HG03571 (cell line): ENCODE measurements at regions not wholly inside any gene's neighbourhood (a gene's known extent, or its start where the extent isn't known, plus 50 kb on each side); places are given as distances from the start of the nearest gene placed in this dataset.

Source experiments
- ATAC-seq: cut with Tn5 transposase; IDR thresholded peaks from one replicate; pipeline ENCODE4 v1.9.1; 2021; ENCODE audit not compliant: unreplicated experiment

- no peak for ATAC-seq
Observed at GRCh38 chr5:8611067-8611466, 742.1 kb downstream of the MTRR start.

- no peak for ATAC-seq
Observed at GRCh38 chr5:8613078-8613685, 744.2 kb downstream of the MTRR start.

GRCh38 chr5:8615142-8615858 lies 746.4 kb downstream of the MTRR start:
- ATAC-seq = no peak

- no peak for ATAC-seq
Observed at GRCh38 chr5:8628521-8628920, 759.6 kb downstream of the MTRR start.

GRCh38 chr5:8633259-8633658 lies 764.3 kb downstream of the MTRR start:
- ATAC-seq = no peak

GRCh38 chr5:8633696-8634095 lies 764.7 kb downstream of the MTRR start:
- no peak for ATAC-seq

GRCh38 chr5:8634219-8634618 lies 765.3 kb downstream of the MTRR start:
- ATAC-seq = no peak

- no peak for ATAC-seq
Observed at GRCh38 chr5:8641786-8642505, 773.0 kb downstream of the MTRR start.

- no peak for ATAC-seq
Observed at GRCh38 chr5:8644377-8644776, 775.4 kb downstream of the MTRR start.

GRCh38 chr5:8647111-8647510 lies 778.2 kb downstream of the MTRR start:
- no peak for ATAC-seq

- ATAC-seq = no peak
Observed at GRCh38 chr5:8650186-8650585, 781.2 kb downstream of the MTRR start.

GRCh38 chr5:8660133-8660893 lies 791.4 kb downstream of the MTRR start:
- ATAC-seq = no peak

- no peak for ATAC-seq
Observed at GRCh38 chr5:8663374-8663773, 794.4 kb downstream of the MTRR start.

- no peak for ATAC-seq
Observed at GRCh38 chr5:8675182-8675581, 806.2 kb downstream of the MTRR start.

- ATAC-seq = no peak
Observed at GRCh38 chr5:8676695-8677094, 807.7 kb downstream of the MTRR start.

GRCh38 chr5:8682381-8682780 lies 813.4 kb downstream of the MTRR start:
- ATAC-seq = no peak

- ATAC-seq = no peak
Observed at GRCh38 chr5:8683496-8683895, 814.5 kb downstream of the MTRR start.

GRCh38 chr5:8685704-8686103 lies 816.8 kb downstream of the MTRR start:
- no peak for ATAC-seq

- no peak for ATAC-seq
Observed at GRCh38 chr5:8686707-8687106, 817.8 kb downstream of the MTRR start.

GRCh38 chr5:8689773-8690172 lies 820.8 kb downstream of the MTRR start:
- ATAC-seq = no peak

GRCh38 chr5:8691221-8691620 lies 822.3 kb downstream of the MTRR start:
- ATAC-seq = no peak
